GM23338 (cell line): ENCODE measurements at regions not wholly inside any gene's neighbourhood (a gene's known extent, or its start where the extent isn't known, plus 50 kb on each side); places are given as distances from the start of the nearest gene placed in this dataset.

Experiments used
- ATAC-seq: fragments of 200-7000 bp; cut with Tn5 transposase; 3 replicates; pipeline ENCODE4 v1.9.1; 2020
- DNase-seq: peaks from one replicate; pipeline ENCODE4 v3.0.0-alpha.2; 2015; ENCODE audit warnings: low spot score
- H2AFZ ChIP-seq: fragments of 200-600 bp; sonication (generic); 2 replicates; pipeline ENCODE4 v1.8.0; 2016; ENCODE audit warnings: antibody characterized with exemption, mild to moderate bottlenecking, moderate library complexity
- H3F3A ChIP-seq: fragments of 200-600 bp; sonication (generic); replicated peaks from 2 replicates; pipeline ENCODE4 v1.8.0; 2017; ENCODE audit warnings: antibody characterized with exemption, mixed run types, low read depth
- H3K27ac ChIP-seq: fragments of 200-600 bp; sonication (generic); 2 replicates; pipeline ENCODE4 v1.6.1; 2016; ENCODE audit warnings: low read depth
- H3K27me3 ChIP-seq: fragments of 200-600 bp; sonication (generic); 2 replicates; pipeline ENCODE4 v1.8.0; 2016; ENCODE audit warnings: mild to moderate bottlenecking, mixed run types, moderate library complexity; ENCODE audit not compliant: insufficient read depth
- H3K36me3 ChIP-seq: fragments of 200-600 bp; sonication (generic); 2 replicates; pipeline ENCODE4 v1.8.0; 2016; ENCODE audit warnings: mild to moderate bottlenecking; ENCODE audit not compliant: insufficient read depth
- H3K4me1 ChIP-seq: fragments of 200-600 bp; sonication (generic); 2 replicates; pipeline ENCODE4 v1.8.0; 2016; ENCODE audit warnings: mild to moderate bottlenecking, moderate library complexity; ENCODE audit not compliant: insufficient read depth
- H3K4me2 ChIP-seq: fragments of 200-600 bp; sonication (generic); 2 replicates; pipeline ENCODE4 v1.7.1; 2017; ENCODE audit warnings: mixed run types
- H3K4me3 ChIP-seq: fragments of 200-600 bp; sonication (generic); 2 replicates; pipeline ENCODE4 v1.6.1; 2016; ENCODE audit warnings: mixed run types
- H3K79me2 ChIP-seq: fragments of 200-600 bp; sonication (generic); replicated peaks from 2 replicates; pipeline ENCODE4 v1.8.0; 2017; ENCODE audit warnings: mild to moderate bottlenecking; ENCODE audit not compliant: insufficient read depth
- H3K9me2 ChIP-seq: fragments of 200-600 bp; sonication (generic); 2 replicates; pipeline ENCODE4 v1.8.0; 2017; ENCODE audit not compliant: insufficient read depth
- H4K20me1 ChIP-seq: fragments of 200-600 bp; sonication (generic); replicated peaks from 2 replicates; pipeline ENCODE4 v1.8.0; 2017; ENCODE audit warnings: mild to moderate bottlenecking; ENCODE audit not compliant: insufficient read depth
- H3K27ac Mint-ChIP-seq: 2 replicates; pipeline ENCODE4 v1.8.0; 2020; ENCODE audit warnings: inconsistent platforms, mild to moderate bottlenecking, moderate library complexity, mixed read lengths
- H3K27me3 Mint-ChIP-seq: 3 replicates; pipeline ENCODE4 v1.8.0; 2022; ENCODE audit warnings: low read depth, mild to moderate bottlenecking, moderate library complexity, mixed read lengths, inconsistent platforms; ENCODE audit not compliant: insufficient read depth, poor library complexity
- H3K36me3 Mint-ChIP-seq: 3 replicates; pipeline ENCODE4 v1.8.0; 2021; ENCODE audit warnings: low read depth, mild to moderate bottlenecking, inconsistent platforms, moderate library complexity, mixed read lengths
- H3K4me1 Mint-ChIP-seq: 3 replicates; pipeline ENCODE4 v1.8.0; 2020; ENCODE audit warnings: mild to moderate bottlenecking, inconsistent platforms, mixed read lengths
- H3K4me3 Mint-ChIP-seq: 3 replicates; pipeline ENCODE4 v1.8.0; 2021; ENCODE audit warnings: moderate library complexity, mild to moderate bottlenecking, inconsistent platforms, mixed read lengths
- H3K9me3 Mint-ChIP-seq: 3 replicates; pipeline ENCODE4 v1.8.0; 2020; ENCODE audit warnings: moderate library complexity, mild to moderate bottlenecking, inconsistent platforms, mixed read lengths
- CREB1 ChIP-seq: fragments of 250-450 bp; sonication (Bioruptor Pico); IDR thresholded peaks from 2 replicates; pipeline ENCODE4 v1.5.0; 2020; ENCODE audit warnings: low read depth, mild to moderate bottlenecking, moderate library complexity
- EZH2phosphoT487 ChIP-seq: fragments of 200-600 bp; sonication (generic); IDR thresholded peaks from one replicate; pipeline ENCODE4 v1.8.1; 2018; ENCODE audit warnings: antibody characterized with exemption; ENCODE audit not compliant: unreplicated experiment
- JUNB ChIP-seq: IDR thresholded peaks from one replicate; pipeline ENCODE4 v1.6.1; 2016; ENCODE audit warnings: antibody characterized with exemption; ENCODE audit not compliant: unreplicated experiment
- POLR2AphosphoS5 ChIP-seq: IDR thresholded peaks from 2 replicates; pipeline ENCODE4 v1.6.1; 2016; ENCODE audit warnings: antibody characterized with exemption, low read depth
- STAT1 ChIP-seq: IDR thresholded peaks from one replicate; pipeline ENCODE4 v1.6.1; 2016; ENCODE audit warnings: antibody characterized with exemption; ENCODE audit not compliant: unreplicated experiment
- ZNF331 ChIP-seq: fragments of 250-450 bp; sonication (Bioruptor Pico); IDR thresholded peaks from 2 replicates; pipeline ENCODE4 v1.5.0; 2020; ENCODE audit warnings: low read depth, mild to moderate bottlenecking, moderate library complexity
- TF ChIP-seq, protein P1 (sequence below): fragments of 250-450 bp; sonication (Bioruptor Pico); IDR thresholded peaks from 2 replicates; pipeline ENCODE4 v1.5.0; 2020; ENCODE audit warnings: mild to moderate bottlenecking, moderate library complexity
- TF ChIP-seq, protein P2 (sequence below), 2 experiments: fragments of 200-600 bp in 1 of 2; sonication (generic) in 1 of 2; conservative IDR thresholded peaks; 2 replicates each; pipeline versions ENCODE4 v1.5.1 to v1.6.1; 2016 to 2017; ENCODE audit warnings: antibody characterized with exemption in 2 of 2, low read depth in 2 of 2, mild to moderate bottlenecking in 2 of 2, moderate library complexity in 1 of 2

DNA sequence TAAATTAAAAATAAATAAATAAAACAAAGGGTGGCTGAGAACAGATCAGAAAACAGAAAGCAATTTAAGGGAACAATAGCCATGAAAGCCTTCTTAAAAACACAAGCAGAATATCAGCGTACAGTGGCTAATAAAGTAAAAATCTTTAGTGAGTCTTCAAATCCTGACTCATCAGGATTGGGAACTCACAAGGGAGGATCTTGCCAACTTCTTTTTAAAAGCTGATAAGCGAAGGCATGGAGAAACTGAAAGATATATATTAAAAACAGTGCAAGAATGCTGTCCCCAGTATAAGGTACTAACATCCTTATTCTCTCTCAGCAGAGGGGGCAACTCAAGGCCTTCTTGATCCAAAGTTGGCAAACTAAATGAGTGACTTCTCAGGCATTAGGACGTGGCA lies 180.1 kb downstream of the DHX15 start (continued):
- TF ChIP-seq, protein P1, sequence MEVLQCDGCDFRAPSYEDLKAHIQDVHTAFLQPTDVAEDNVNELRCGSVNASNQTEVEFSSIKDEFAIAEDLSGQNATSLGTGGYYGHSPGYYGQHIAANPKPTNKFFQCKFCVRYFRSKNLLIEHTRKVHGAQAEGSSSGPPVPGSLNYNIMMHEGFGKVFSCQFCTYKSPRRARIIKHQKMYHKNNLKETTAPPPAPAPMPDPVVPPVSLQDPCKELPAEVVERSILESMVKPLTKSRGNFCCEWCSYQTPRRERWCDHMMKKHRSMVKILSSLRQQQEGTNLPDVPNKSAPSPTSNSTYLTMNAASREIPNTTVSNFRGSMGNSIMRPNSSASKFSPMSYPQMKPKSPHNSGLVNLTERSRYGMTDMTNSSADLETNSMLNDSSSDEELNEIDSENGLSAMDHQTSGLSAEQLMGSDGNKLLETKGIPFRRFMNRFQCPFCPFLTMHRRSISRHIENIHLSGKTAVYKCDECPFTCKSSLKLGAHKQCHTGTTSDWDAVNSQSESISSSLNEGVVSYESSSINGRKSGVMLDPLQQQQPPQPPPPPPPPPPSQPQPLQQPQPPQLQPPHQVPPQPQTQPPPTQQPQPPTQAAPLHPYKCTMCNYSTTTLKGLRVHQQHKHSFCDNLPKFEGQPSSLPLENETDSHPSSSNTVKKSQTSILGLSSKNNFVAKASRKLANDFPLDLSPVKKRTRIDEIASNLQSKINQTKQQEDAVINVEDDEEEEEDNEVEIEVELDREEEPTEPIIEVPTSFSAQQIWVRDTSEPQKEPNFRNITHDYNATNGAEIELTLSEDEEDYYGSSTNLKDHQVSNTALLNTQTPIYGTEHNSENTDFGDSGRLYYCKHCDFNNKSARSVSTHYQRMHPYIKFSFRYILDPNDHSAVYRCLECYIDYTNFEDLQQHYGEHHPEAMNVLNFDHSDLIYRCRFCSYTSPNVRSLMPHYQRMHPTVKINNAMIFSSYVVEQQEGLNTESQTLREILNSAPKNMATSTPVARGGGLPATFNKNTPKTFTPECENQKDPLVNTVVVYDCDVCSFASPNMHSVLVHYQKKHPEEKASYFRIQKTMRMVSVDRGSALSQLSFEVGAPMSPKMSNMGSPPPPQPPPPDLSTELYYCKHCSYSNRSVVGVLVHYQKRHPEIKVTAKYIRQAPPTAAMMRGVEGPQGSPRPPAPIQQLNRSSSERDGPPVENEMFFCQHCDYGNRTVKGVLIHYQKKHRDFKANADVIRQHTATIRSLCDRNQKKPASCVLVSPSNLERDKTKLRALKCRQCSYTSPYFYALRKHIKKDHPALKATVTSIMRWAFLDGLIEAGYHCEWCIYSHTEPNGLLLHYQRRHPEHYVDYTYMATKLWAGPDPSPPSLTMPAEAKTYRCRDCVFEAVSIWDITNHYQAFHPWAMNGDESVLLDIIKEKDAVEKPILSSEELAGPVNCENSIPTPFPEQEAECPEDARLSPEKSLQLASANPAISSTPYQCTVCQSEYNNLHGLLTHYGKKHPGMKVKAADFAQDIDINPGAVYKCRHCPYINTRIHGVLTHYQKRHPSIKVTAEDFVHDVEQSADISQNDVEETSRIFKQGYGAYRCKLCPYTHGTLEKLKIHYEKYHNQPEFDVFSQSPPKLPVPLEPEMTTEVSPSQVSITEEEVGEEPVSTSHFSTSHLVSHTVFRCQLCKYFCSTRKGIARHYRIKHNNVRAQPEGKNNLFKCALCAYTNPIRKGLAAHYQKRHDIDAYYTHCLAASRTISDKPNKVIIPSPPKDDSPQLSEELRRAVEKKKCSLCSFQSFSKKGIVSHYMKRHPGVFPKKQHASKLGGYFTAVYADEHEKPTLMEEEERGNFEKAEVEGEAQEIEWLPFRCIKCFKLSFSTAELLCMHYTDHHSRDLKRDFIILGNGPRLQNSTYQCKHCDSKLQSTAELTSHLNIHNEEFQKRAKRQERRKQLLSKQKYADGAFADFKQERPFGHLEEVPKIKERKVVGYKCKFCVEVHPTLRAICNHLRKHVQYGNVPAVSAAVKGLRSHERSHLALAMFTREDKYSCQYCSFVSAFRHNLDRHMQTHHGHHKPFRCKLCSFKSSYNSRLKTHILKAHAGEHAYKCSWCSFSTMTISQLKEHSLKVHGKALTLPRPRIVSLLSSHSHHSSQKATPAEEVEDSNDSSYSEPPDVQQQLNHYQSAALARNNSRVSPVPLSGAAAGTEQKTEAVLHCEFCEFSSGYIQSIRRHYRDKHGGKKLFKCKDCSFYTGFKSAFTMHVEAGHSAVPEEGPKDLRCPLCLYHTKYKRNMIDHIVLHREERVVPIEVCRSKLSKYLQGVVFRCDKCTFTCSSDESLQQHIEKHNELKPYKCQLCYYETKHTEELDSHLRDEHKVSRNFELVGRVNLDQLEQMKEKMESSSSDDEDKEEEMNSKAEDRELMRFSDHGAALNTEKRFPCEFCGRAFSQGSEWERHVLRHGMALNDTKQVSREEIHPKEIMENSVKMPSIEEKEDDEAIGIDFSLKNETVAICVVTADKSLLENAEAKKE (CRISPR knock-in tag), result no peak
- no peak for TF ChIP-seq CREB1 (CRISPR knock-in tag)
- TF ChIP-seq STAT1, result no peak
- no peak for TF ChIP-seq EZH2phosphoT487

DNA sequence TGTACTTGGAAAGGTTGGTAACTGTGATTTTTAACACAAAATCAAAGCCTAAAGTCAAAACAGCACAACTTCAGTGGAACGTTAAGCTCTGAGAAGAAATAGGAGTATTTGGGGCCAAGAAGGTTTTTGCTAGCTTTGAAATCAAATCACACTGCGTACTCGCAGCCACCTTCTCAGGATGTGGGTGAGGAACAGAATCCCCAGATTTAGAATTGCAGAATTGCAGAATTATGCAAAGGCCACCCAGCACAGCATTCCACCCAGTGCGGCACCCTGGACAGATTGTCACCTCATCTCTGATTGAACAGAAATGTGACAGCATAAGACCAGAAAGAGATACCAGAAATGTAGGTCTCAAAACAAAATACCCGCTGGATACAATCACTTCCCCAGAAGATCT lies 181.1 kb downstream of the DHX15 start:
- ATAC-seq (no peak), DNase-seq (no peak)
- Mint-ChIP-seq H3K4me1 (no peaks in the 10 kb centered on the region), H3K36me3 (0 out of 3 replicates have a peak, but pooled peaks cover 4% of the 10 kb centered on the region), H3K27ac (no peak overlapping the region), H3K9me3 (no peaks in the 10 kb centered on the region; the same call in 2 of the 3 replicates), H3K27me3 (no peaks in the 10 kb centered on the region), H3K4me3 (no peak overlapping the region)
- Histone ChIP-seq H3F3A (no peaks in the 10 kb centered on the region), H3K79me2 (no peaks in the 10 kb centered on the region), H3K4me2 (no peak overlapping the region), H3K27me3 (no peaks in the 10 kb centered on the region), H2AFZ (no peak overlapping the region), H3K27ac (no peak overlapping the region), H3K36me3 (no peaks in the 10 kb centered on the region), H3K4me1 (no peaks in the 10 kb centered on the region), H4K20me1 (no peaks in the 10 kb centered on the region), H3K9me2 (no peaks in the 10 kb centered on the region), H3K4me3 (no peak overlapping the region)
- TF ChIP-seq JUNB (no peak), CREB1 (CRISPR knock-in tag) (no peak), STAT1 (no peak), ZNF331 (CRISPR knock-in tag) (no peak), POLR2AphosphoS5 (no peak)
- TF ChIP-seq, protein P1 (CRISPR knock-in tag), result no peak
- TF ChIP-seq, protein P2, sequence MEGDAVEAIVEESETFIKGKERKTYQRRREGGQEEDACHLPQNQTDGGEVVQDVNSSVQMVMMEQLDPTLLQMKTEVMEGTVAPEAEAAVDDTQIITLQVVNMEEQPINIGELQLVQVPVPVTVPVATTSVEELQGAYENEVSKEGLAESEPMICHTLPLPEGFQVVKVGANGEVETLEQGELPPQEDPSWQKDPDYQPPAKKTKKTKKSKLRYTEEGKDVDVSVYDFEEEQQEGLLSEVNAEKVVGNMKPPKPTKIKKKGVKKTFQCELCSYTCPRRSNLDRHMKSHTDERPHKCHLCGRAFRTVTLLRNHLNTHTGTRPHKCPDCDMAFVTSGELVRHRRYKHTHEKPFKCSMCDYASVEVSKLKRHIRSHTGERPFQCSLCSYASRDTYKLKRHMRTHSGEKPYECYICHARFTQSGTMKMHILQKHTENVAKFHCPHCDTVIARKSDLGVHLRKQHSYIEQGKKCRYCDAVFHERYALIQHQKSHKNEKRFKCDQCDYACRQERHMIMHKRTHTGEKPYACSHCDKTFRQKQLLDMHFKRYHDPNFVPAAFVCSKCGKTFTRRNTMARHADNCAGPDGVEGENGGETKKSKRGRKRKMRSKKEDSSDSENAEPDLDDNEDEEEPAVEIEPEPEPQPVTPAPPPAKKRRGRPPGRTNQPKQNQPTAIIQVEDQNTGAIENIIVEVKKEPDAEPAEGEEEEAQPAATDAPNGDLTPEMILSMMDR (conservative IDR thresholded peaks at IDR 0.05; ENCODE audit: low read depth in 2 of 2), result no peak
